DND-41 (cell line): ENCODE measurements at regions not wholly inside any gene's neighbourhood (a gene's known extent, or its start where the extent isn't known, plus 50 kb on each side); places are given as distances from the start of the nearest gene placed in this dataset.

ENCODE experiments used
- EZH2 ChIP-seq: IDR thresholded peaks from 3 replicates; pipeline ENCODE4 v1.6.1; 2012; ENCODE audit warnings: borderline replicate concordance, low read depth, mild to moderate bottlenecking, moderate library complexity, low read length, inconsistent platforms; ENCODE audit not compliant: severe bottlenecking
- TF ChIP-seq, protein P1 (sequence below): IDR thresholded peaks from 2 replicates; pipeline ENCODE4 v1.5.1; 2012; ENCODE audit warnings: borderline replicate concordance, low read length, moderate library complexity, mild to moderate bottlenecking; ENCODE audit not compliant: poor library complexity, severe bottlenecking; ENCODE audit errors: extremely low read depth

DNA sequence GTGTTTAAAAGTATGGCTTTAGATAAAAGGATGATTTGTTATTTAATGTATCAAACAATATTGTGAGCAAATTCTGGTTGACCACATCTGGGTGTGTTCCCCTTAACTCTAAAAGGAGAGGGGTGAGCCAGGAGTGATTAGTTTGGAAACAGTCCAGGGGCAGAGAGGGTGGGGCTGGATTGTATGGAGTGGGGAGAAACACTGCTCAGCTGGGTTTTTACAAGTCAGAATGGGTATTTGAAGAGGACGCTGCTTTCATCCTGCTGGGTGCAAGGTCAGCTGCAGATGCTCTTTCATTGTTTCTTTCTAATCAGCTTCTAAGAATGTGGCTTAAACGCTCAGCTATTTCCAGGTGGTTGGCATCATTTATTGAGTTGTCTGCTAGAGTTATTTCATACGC, 82.8 kb upstream of the LIMCH1 start:
- TF ChIP-seq, protein P1, sequence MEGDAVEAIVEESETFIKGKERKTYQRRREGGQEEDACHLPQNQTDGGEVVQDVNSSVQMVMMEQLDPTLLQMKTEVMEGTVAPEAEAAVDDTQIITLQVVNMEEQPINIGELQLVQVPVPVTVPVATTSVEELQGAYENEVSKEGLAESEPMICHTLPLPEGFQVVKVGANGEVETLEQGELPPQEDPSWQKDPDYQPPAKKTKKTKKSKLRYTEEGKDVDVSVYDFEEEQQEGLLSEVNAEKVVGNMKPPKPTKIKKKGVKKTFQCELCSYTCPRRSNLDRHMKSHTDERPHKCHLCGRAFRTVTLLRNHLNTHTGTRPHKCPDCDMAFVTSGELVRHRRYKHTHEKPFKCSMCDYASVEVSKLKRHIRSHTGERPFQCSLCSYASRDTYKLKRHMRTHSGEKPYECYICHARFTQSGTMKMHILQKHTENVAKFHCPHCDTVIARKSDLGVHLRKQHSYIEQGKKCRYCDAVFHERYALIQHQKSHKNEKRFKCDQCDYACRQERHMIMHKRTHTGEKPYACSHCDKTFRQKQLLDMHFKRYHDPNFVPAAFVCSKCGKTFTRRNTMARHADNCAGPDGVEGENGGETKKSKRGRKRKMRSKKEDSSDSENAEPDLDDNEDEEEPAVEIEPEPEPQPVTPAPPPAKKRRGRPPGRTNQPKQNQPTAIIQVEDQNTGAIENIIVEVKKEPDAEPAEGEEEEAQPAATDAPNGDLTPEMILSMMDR: no peak
- no peak for TF ChIP-seq EZH2
